ENCODE measurements at regions not wholly inside any gene's neighbourhood (a gene's known extent, or its start where the extent isn't known, plus 50 kb on each side); places are given as distances from the start of the nearest gene placed in this dataset.
"Not testable (repeated sequence)": the region's sequence is repeated elsewhere in the genome, so short reads cannot be mapped to it uniquely, and the experiment has no call there.

- WGBS, 2 donors = 55 to 59% methylated on average over 20 of the region's 22 CpGs
- peak in 1 of 2 donors; percentile 78 for DNase-seq (ENCODE audit: low spot score in 2 of 2)
- intact Hi-C loops (cut with DNase I; ENCODE audit: low total_unique reads) = no loop called here
- TF ChIP-seq, protein P1, sequence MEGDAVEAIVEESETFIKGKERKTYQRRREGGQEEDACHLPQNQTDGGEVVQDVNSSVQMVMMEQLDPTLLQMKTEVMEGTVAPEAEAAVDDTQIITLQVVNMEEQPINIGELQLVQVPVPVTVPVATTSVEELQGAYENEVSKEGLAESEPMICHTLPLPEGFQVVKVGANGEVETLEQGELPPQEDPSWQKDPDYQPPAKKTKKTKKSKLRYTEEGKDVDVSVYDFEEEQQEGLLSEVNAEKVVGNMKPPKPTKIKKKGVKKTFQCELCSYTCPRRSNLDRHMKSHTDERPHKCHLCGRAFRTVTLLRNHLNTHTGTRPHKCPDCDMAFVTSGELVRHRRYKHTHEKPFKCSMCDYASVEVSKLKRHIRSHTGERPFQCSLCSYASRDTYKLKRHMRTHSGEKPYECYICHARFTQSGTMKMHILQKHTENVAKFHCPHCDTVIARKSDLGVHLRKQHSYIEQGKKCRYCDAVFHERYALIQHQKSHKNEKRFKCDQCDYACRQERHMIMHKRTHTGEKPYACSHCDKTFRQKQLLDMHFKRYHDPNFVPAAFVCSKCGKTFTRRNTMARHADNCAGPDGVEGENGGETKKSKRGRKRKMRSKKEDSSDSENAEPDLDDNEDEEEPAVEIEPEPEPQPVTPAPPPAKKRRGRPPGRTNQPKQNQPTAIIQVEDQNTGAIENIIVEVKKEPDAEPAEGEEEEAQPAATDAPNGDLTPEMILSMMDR (IDR thresholded peaks at IDR 0.05) = no peak
- TF ChIP-seq POLR2A (IDR thresholded peaks at IDR 0.05) = no peak
- no peak overlapping the region for H3K4me3 ChIP-seq (ENCODE audit: low read depth, poor library complexity, severe bottlenecking)
Observed at GRCh38 chr22:23498811-23499798, 81.0 kb downstream of the IGLL1 start.

- H3K4me3 ChIP-seq (ENCODE audit: low read depth, poor library complexity, severe bottlenecking); intact Hi-C loops (cut with DNase I; ENCODE audit: low total_unique reads): not testable (repeated sequence)
- whole genome bisulfite sequencing, 2 donors = 71 to 86% methylated on average over 6 of the region's 6 CpGs
- DNase-seq (ENCODE audit: low spot score in 2 of 2) = peak in 1 of 2 donors; percentile 81
Observed at GRCh38 chr22:23497889-23498288, 82.2 kb downstream of the IGLL1 start.

GRCh38 chr22:23497016-23497885 lies 82.8 kb downstream of the IGLL1 start:
- no peak for TF ChIP-seq POLR2A (IDR thresholded peaks at IDR 0.05)
- TF ChIP-seq, protein P1 (IDR thresholded peaks at IDR 0.05) = no peak
- WGBS, 2 donors = 73 to 86% methylated on average over 6 of the region's 6 CpGs
- intact Hi-C loops (cut with DNase I; ENCODE audit: low total_unique reads) = no loop called here
- H3K4me3 ChIP-seq (ENCODE audit: low read depth, poor library complexity, severe bottlenecking) = no peak overlapping the region
- peak in 1 of 2 donors; percentile 74 for DNase-seq (ENCODE audit: low spot score in 2 of 2)

GRCh38 chr22:23496445-23496833 lies 83.7 kb downstream of the IGLL1 start:
- TF ChIP-seq, protein P1 (IDR thresholded peaks at IDR 0.05) = no peak
- TF ChIP-seq POLR2A (IDR thresholded peaks at IDR 0.05) = no peak
- 81 to 88% methylated on average over 3 of the region's 3 CpGs for WGBS, 2 donors
- intact Hi-C loops (cut with DNase I; ENCODE audit: low total_unique reads) = no loop called here

GRCh38 chr22:23495614-23496444 lies 84.3 kb downstream of the IGLL1 start:
- DNase-seq (ENCODE audit: low spot score in 2 of 2) = peak in 1 of 2 donors; percentile 74
- intact Hi-C loops (cut with DNase I; ENCODE audit: low total_unique reads) = no loop called here
- no peak for TF ChIP-seq POLR2A (IDR thresholded peaks at IDR 0.05)
- TF ChIP-seq, protein P1 (IDR thresholded peaks at IDR 0.05) = no peak
- H3K4me3 ChIP-seq (ENCODE audit: low read depth, poor library complexity, severe bottlenecking) = no peak overlapping the region
- WGBS, 2 donors = 57 to 61% methylated on average over 10 of the region's 10 CpGs

More at GRCh38 chr22:23496445-23496833, 83.7 kb downstream of the IGLL1 start:
- peak in 1 of 2 donors; percentile 66 for DNase-seq (ENCODE audit: low spot score in 2 of 2)
- H3K4me3 ChIP-seq (ENCODE audit: low read depth, poor library complexity, severe bottlenecking) = no peak overlapping the region

All from lower leg skin (tissue), 4 donors.